Kidney tubule cell (primary cell): ENCODE measurements at regions not wholly inside any gene's neighbourhood (a gene's known extent, or its start where the extent isn't known, plus 50 kb on each side); places are given as distances from the start of the nearest gene placed in this dataset.
A peak's percentile ranks its signal among the peaks of the same experiment; 100 is the strongest.

Experiments
- DNase-seq: peaks from one replicate; pipeline ENCODE4 v3.0.0-alpha.2; 2018; ENCODE audit warnings: low spot score

- no peak for DNase-seq
Observed at GRCh38 chr18:78213361-78213994, 766.1 kb upstream of the SALL3 start.

- DNase-seq: no peak
Observed at GRCh38 chr18:78221496-78221895, 758.1 kb upstream of the SALL3 start.

- no peak for DNase-seq
Observed at GRCh38 chr18:78228974-78229373, 750.6 kb upstream of the SALL3 start.

- no peak for DNase-seq
Observed at GRCh38 chr18:78230911-78231310, 748.7 kb upstream of the SALL3 start.

GRCh38 chr18:78232196-78232595 lies 747.4 kb upstream of the SALL3 start:
- no peak for DNase-seq

- no peak for DNase-seq
Observed at GRCh38 chr18:78237864-78238263, 741.8 kb upstream of the SALL3 start.

GRCh38 chr18:78238404-78239089 lies 741.1 kb upstream of the SALL3 start:
- DNase-seq: no peak

GRCh38 chr18:78239090-78239457 lies 740.5 kb upstream of the SALL3 start:
- DNase-seq: no peak

- no peak for DNase-seq
Observed at GRCh38 chr18:78240101-78240500, 739.5 kb upstream of the SALL3 start.

- no peak for DNase-seq
Observed at GRCh38 chr18:78240627-78241252, 738.9 kb upstream of the SALL3 start.

- DNase-seq: no peak
Observed at GRCh38 chr18:78241535-78242253, 737.9 kb upstream of the SALL3 start.

- DNase-seq: no peak
Observed at GRCh38 chr18:78242254-78242643, 737.4 kb upstream of the SALL3 start.

GRCh38 chr18:78242806-78243205 lies 736.8 kb upstream of the SALL3 start:
- DNase-seq: peak; percentile 9

GRCh38 chr18:78244779-78245178 lies 734.8 kb upstream of the SALL3 start:
- DNase-seq: no peak

- no peak for DNase-seq
Observed at GRCh38 chr18:78245451-78245850, 734.2 kb upstream of the SALL3 start.

- DNase-seq: no peak
Observed at GRCh38 chr18:78246050-78246449, 733.6 kb upstream of the SALL3 start.

GRCh38 chr18:78246588-78246987 lies 733.0 kb upstream of the SALL3 start:
- no peak for DNase-seq

GRCh38 chr18:78247615-78248289 lies 731.9 kb upstream of the SALL3 start:
- DNase-seq: no peak

GRCh38 chr18:78255013-78255412 lies 724.6 kb upstream of the SALL3 start:
- DNase-seq: no peak

- DNase-seq: no peak
Observed at GRCh38 chr18:78268226-78268988, 711.2 kb upstream of the SALL3 start.

GRCh38 chr18:78271790-78272189 lies 707.8 kb upstream of the SALL3 start:
- DNase-seq: no peak

GRCh38 chr18:78273876-78274275 lies 705.7 kb upstream of the SALL3 start:
- DNase-seq: no peak
